Liver (tissue), 8 donors: ENCODE measurements at regions not wholly inside any gene's neighbourhood (a gene's known extent, or its start where the extent isn't known, plus 50 kb on each side); places are given as distances from the start of the nearest gene placed in this dataset.

ENCODE experiments used
- DNase-seq: peaks from one replicate; pipeline ENCODE4 v3.0.0-alpha.2; 2017; ENCODE audit warnings: low spot score
- H3K27ac ChIP-seq, 2 donors: one replicate each; pipeline ENCODE4 v1.7.0; 2013; ENCODE audit warnings: inconsistent platforms in 2 of 2, low read length in 2 of 2, control low read depth in 1 of 2, low read depth in 1 of 2, mild to moderate bottlenecking in 1 of 2
- H3K27me3 ChIP-seq, 4 donors: one replicate each; pipeline versions ENCODE4 v1.6.1 to v1.7.0; 2013; ENCODE audit warnings: low read length in 3 of 4, inconsistent platforms in 1 of 4, mild to moderate bottlenecking in 1 of 4, moderate library complexity in 1 of 4; ENCODE audit not compliant: control insufficient read depth in 4 of 4, insufficient read depth in 4 of 4
- H3K36me3 ChIP-seq, 4 donors: one replicate each; pipeline versions ENCODE4 v1.6.1 to v1.7.0; 2013; ENCODE audit warnings: low read length in 3 of 4, mild to moderate bottlenecking in 3 of 4, low read depth in 1 of 4, moderate library complexity in 1 of 4; ENCODE audit not compliant: control insufficient read depth in 4 of 4, insufficient read depth in 3 of 4
- H3K4me1 ChIP-seq, 4 donors: one replicate each; pipeline versions ENCODE4 v1.6.1 to v1.7.0; 2013; ENCODE audit warnings: low read length in 3 of 4, mild to moderate bottlenecking in 3 of 4, moderate library complexity in 1 of 4; ENCODE audit not compliant: control insufficient read depth in 4 of 4, insufficient read depth in 4 of 4
- H3K4me3 ChIP-seq, 3 donors: one replicate each; pipeline versions ENCODE4 v1.6.1 to v1.7.0; 2013; ENCODE audit warnings: low read length in 3 of 3, control low read depth in 1 of 3, low read depth in 1 of 3, mild to moderate bottlenecking in 1 of 3
- H3K9ac ChIP-seq, 2 donors: one replicate each; pipeline ENCODE4 v1.7.0; 2013; ENCODE audit warnings: low read length in 2 of 2, mild to moderate bottlenecking in 2 of 2, moderate library complexity in 2 of 2, control low read depth in 1 of 2, low read depth in 1 of 2
- H3K9me3 ChIP-seq, 4 donors: one replicate each; pipeline versions ENCODE4 v1.6.1 to v1.7.0; 2013; ENCODE audit warnings: low read length in 3 of 4; ENCODE audit not compliant: control insufficient read depth in 4 of 4
- EGR1 ChIP-seq, 2 donors: IDR thresholded peaks; 2 replicates each; pipeline ENCODE4 v1.6.1; 2016 to 2018; ENCODE audit warnings: antibody characterized with exemption in 2 of 2, low read depth in 2 of 2
- FOXA2 ChIP-seq: IDR thresholded peaks from 2 replicates; pipeline ENCODE4 v1.6.1; 2016; ENCODE audit warnings: antibody characterized with exemption
- HNF4A ChIP-seq, 2 donors: conservative IDR thresholded peaks; 2 replicates each; pipeline ENCODE4 v1.6.1; 2016; ENCODE audit warnings: antibody characterized with exemption in 2 of 2, mild to moderate bottlenecking in 2 of 2
- HNF4G ChIP-seq: IDR thresholded peaks from 2 replicates; pipeline ENCODE4 v1.6.1; 2016; ENCODE audit warnings: antibody characterized with exemption
- JUND ChIP-seq, 2 donors: IDR thresholded peaks; 2 replicates each; pipeline ENCODE4 v1.6.1; 2016; ENCODE audit warnings: antibody characterized with exemption in 2 of 2
- NR2F2 ChIP-seq: IDR thresholded peaks from 2 replicates; pipeline ENCODE4 v1.6.1; 2016; ENCODE audit warnings: antibody characterized with exemption
- RAD21 ChIP-seq, 2 donors: IDR thresholded peaks; 2 replicates each; pipeline ENCODE4 v1.6.1; 2016; ENCODE audit warnings: antibody characterized with exemption in 2 of 2, mild to moderate bottlenecking in 2 of 2
- REST ChIP-seq: IDR thresholded peaks from 2 replicates; pipeline ENCODE4 v1.6.1; 2016; ENCODE audit warnings: antibody characterized with exemption, mild to moderate bottlenecking
- RXRA ChIP-seq, 2 donors: IDR thresholded peaks; 2 replicates each; pipeline ENCODE4 v1.6.1; 2017 to 2018; ENCODE audit warnings: antibody characterized with exemption in 2 of 2, mild to moderate bottlenecking in 1 of 2
- TAF1 ChIP-seq: conservative IDR thresholded peaks from 2 replicates; pipeline ENCODE4 v1.6.1; 2016; ENCODE audit warnings: antibody characterized with exemption, mild to moderate bottlenecking
- YY1 ChIP-seq: IDR thresholded peaks from 2 replicates; pipeline ENCODE4 v1.6.1; 2016; ENCODE audit warnings: antibody characterized with exemption, mild to moderate bottlenecking
- whole genome bisulfite sequencing: extraction: QIAGEN DNeasy Blood & Tissue Kit; methylation state at CpG from one replicate; pipeline ENCODE4 v1.1.7; 2013; 5-methylcytosine and 5-hydroxymethylcytosine counted together
- TF ChIP-seq, protein P1 (sequence below): fragments of 150-350 bp; IDR thresholded peaks from 2 replicates; pipeline ENCODE4 v1.5.1; 2017; ENCODE audit warnings: improper control_type of control experiment, low read depth, low read length; ENCODE audit not compliant: missing input control
- TF ChIP-seq, protein P2 (sequence below): IDR thresholded peaks from 2 replicates; pipeline ENCODE4 v1.6.1; 2016; ENCODE audit warnings: antibody characterized with exemption
- TF ChIP-seq, protein P3 (sequence below): IDR thresholded peaks from 2 replicates; pipeline ENCODE4 v1.6.1; 2016; ENCODE audit warnings: antibody characterized with exemption
- donor health status: healthy.
- donor health status: healthy.
- donor health status: healthy.
- donor health status: healthy.
- donor health status: healthy.

DNA sequence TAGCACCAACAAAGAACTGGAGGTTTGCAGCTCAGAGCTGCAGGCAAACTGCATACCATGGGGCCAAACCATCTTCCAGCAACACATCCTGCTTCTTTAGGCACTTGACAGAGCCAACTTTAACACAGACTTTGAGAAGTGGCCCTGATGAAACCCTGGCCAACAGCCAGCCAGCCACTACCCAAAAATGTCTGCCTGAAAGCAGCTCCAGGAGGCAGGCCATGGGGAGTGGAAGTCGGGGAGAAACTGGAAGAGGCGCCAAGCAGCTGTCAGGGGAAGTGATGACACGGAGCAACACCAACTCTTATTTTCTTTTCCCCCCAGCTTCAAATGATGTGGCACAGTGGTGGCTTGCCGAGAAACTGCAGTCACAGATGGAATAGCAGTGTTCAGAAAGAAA is 110.9 kb upstream of the PLXNC1 start:
- Histone ChIP-seq H3K27ac (no peak overlapping the region), H3K4me3 (no peak overlapping the region), H3K4me1 (no peaks in the 10 kb centered on the region), H3K9me3 (peaks cover 0 to 3% (median 1%) of the 10 kb centered on the region in 4 donors), H3K36me3 (no peaks in the 10 kb centered on the region), H3K27me3 (peaks cover 0 to 3% (median 0%) of the 10 kb centered on the region in 4 donors), H3K9ac (no peak overlapping the region)
- 72% methylated on average over 4 of the region's 4 CpGs for WGBS
- DNase-seq, result no peak
- TF ChIP-seq, protein P1, sequence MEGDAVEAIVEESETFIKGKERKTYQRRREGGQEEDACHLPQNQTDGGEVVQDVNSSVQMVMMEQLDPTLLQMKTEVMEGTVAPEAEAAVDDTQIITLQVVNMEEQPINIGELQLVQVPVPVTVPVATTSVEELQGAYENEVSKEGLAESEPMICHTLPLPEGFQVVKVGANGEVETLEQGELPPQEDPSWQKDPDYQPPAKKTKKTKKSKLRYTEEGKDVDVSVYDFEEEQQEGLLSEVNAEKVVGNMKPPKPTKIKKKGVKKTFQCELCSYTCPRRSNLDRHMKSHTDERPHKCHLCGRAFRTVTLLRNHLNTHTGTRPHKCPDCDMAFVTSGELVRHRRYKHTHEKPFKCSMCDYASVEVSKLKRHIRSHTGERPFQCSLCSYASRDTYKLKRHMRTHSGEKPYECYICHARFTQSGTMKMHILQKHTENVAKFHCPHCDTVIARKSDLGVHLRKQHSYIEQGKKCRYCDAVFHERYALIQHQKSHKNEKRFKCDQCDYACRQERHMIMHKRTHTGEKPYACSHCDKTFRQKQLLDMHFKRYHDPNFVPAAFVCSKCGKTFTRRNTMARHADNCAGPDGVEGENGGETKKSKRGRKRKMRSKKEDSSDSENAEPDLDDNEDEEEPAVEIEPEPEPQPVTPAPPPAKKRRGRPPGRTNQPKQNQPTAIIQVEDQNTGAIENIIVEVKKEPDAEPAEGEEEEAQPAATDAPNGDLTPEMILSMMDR, result no peak
- no peak for TF ChIP-seq NR2F2
- TF ChIP-seq, protein P2, sequence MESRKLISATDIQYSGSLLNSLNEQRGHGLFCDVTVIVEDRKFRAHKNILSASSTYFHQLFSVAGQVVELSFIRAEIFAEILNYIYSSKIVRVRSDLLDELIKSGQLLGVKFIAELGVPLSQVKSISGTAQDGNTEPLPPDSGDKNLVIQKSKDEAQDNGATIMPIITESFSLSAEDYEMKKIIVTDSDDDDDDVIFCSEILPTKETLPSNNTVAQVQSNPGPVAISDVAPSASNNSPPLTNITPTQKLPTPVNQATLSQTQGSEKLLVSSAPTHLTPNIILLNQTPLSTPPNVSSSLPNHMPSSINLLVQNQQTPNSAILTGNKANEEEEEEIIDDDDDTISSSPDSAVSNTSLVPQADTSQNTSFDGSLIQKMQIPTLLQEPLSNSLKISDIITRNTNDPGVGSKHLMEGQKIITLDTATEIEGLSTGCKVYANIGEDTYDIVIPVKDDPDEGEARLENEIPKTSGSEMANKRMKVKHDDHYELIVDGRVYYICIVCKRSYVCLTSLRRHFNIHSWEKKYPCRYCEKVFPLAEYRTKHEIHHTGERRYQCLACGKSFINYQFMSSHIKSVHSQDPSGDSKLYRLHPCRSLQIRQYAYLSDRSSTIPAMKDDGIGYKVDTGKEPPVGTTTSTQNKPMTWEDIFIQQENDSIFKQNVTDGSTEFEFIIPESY, result no peak
- TF ChIP-seq RAD21 (IDR thresholded peaks at IDR 0.05), result no peak
- TF ChIP-seq, protein P3, sequence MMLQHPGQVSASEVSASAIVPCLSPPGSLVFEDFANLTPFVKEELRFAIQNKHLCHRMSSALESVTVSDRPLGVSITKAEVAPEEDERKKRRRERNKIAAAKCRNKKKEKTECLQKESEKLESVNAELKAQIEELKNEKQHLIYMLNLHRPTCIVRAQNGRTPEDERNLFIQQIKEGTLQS, result no peak
- TF ChIP-seq JUND (IDR thresholded peaks at IDR 0.05), result no peak
- TF ChIP-seq REST, result no peak
- no peak for TF ChIP-seq EGR1 (IDR thresholded peaks at IDR 0.05; ENCODE audit: low read depth in 2 of 2)
- TF ChIP-seq TAF1, result no peak
- TF ChIP-seq RXRA (IDR thresholded peaks at IDR 0.05), result no peak
- TF ChIP-seq HNF4G, result no peak
- no peak for TF ChIP-seq FOXA2
- TF ChIP-seq YY1, result no peak

GRCh38 chr12:94038605-94039004 is 109.8 kb upstream of the PLXNC1 start:
- Histone ChIP-seq H3K36me3 (no peaks in the 10 kb centered on the region), H3K27ac (no peak overlapping the region), H3K27me3 (peaks cover 0 to under 1% (median 0%) of the 10 kb centered on the region in 4 donors), H3K9me3 (peaks cover 0 to 3% (median 1%) of the 10 kb centered on the region in 4 donors), H3K9ac (no peak overlapping the region), H3K4me1 (no peaks in the 10 kb centered on the region), H3K4me3 (no peak overlapping the region)
- TF ChIP-seq, protein P1, result no peak
- no peak for TF ChIP-seq RAD21 (IDR thresholded peaks at IDR 0.05)
- no peak for TF ChIP-seq FOXA2
- TF ChIP-seq, protein P3, result no peak
- no peak for TF ChIP-seq REST
- TF ChIP-seq HNF4A (conservative IDR thresholded peaks at IDR 0.05), result no peak
- no peak for TF ChIP-seq YY1
- 90% methylated on average over 2 of the region's 2 CpGs for WGBS
- no peak for DNase-seq
